Bronchial epithelial cell (primary cell): ENCODE measurements at regions not wholly inside any gene's neighbourhood (a gene's known extent, or its start where the extent isn't known, plus 50 kb on each side); places are given as distances from the start of the nearest gene placed in this dataset.

Experiments used
- DNase-seq: peaks from one replicate; pipeline ENCODE4 v3.0.0-alpha.2; 2010; ENCODE audit warnings: low read depth
- FAIRE-seq: peaks from 2 replicates; lab custom pipeline; 2011; peaks lifted over from hg19 to GRCh38; lab: Jason Lieb, UNC
- H3K27me3 ChIP-seq: 2 replicates; pipeline ENCODE4 v1.5.1; 2011; ENCODE audit warnings: low read length; ENCODE audit not compliant: control insufficient read depth, insufficient read depth
- H3K36me3 ChIP-seq: 2 replicates; pipeline ENCODE4 v1.5.1; 2011; ENCODE audit warnings: low read length; ENCODE audit not compliant: control insufficient read depth, insufficient read depth
- H3K4me3 ChIP-seq: 2 replicates; pipeline ENCODE4 v1.5.1; 2011; ENCODE audit warnings: mild to moderate bottlenecking, low read depth, low read length, control low read depth
- TF ChIP-seq, protein P1 (sequence below): IDR thresholded peaks from 2 replicates; pipeline ENCODE4 v1.5.1; 2011; ENCODE audit warnings: mild to moderate bottlenecking, moderate library complexity, low read length, control low read depth, inconsistent platforms; ENCODE audit not compliant: insufficient read depth, severe bottlenecking

DNA sequence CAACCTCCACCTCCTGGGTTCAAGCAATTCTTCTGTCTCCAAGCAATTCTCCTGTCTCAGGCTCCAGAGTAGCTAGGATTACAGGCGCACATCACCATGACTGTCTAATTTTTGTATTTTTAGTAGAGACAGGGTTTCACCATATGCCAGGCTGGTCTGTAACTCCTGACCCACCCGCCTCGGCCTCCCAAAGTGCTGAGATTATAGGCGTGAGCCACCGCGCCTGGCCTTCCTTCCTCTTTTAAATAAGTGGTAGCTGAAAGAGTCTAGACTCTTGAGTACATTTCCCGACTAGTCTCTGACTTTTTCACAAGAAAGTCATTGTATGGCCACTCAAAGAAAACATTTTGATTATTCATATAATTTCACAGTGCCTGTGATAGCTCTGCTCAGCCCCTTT is 636.2 kb upstream of the ANKRD30A start:
- Histone ChIP-seq H3K36me3 (no peaks in the 10 kb centered on the region), H3K27me3 (no peaks in the 10 kb centered on the region), H3K4me3 (no peak overlapping the region)
- FAIRE-seq (no peak), DNase-seq (no peak)
- TF ChIP-seq, protein P1, sequence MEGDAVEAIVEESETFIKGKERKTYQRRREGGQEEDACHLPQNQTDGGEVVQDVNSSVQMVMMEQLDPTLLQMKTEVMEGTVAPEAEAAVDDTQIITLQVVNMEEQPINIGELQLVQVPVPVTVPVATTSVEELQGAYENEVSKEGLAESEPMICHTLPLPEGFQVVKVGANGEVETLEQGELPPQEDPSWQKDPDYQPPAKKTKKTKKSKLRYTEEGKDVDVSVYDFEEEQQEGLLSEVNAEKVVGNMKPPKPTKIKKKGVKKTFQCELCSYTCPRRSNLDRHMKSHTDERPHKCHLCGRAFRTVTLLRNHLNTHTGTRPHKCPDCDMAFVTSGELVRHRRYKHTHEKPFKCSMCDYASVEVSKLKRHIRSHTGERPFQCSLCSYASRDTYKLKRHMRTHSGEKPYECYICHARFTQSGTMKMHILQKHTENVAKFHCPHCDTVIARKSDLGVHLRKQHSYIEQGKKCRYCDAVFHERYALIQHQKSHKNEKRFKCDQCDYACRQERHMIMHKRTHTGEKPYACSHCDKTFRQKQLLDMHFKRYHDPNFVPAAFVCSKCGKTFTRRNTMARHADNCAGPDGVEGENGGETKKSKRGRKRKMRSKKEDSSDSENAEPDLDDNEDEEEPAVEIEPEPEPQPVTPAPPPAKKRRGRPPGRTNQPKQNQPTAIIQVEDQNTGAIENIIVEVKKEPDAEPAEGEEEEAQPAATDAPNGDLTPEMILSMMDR, result no peak

DNA sequence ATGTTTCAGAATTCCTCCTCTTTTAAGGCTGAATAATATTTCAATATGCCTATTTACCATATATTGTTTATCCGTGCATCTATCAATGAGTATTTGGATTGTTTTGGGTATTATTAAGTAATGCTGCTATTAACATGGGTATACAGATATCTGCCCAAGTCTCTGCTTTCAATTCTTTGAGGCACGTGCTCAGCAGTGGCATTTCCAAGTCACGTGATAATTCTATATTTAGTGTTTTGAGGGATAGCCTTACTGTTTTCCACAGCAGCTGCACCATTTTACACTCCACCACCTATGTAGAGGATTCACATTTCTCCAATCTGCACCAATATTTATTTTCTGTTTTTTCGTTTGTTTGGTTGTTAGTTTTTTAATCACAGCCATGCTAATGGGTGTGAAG is 636.8 kb upstream of the ANKRD30A start:
- Histone ChIP-seq H3K27me3 (no peaks in the 10 kb centered on the region), H3K4me3 (no peak overlapping the region), H3K36me3 (no peaks in the 10 kb centered on the region)
- FAIRE-seq (no peak), DNase-seq (no peak)
- TF ChIP-seq, protein P1, result no peak

DNA sequence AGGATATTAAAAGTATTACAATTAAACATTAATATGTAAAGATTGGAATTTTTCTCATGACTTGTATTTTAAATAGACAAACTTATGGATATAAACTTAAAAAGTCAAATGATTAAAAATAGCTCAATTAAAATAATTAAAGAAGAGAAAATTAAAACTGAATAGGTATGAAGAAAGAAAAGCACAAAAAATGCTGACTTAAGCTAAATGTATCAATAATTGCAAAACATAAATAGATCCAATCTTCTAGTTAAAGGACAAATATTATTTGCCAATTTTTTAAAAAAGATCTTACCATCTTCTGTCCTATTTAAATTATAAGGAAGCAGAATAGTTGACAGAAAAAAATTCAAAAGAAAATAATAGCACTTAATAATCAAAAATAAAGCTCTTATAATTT is 646.3 kb upstream of the ANKRD30A start:
- no peak overlapping the region for H3K4me3 ChIP-seq
- H3K36me3 ChIP-seq, result no peaks in the 10 kb centered on the region
- TF ChIP-seq, protein P1, result no peak
- no peaks in the 10 kb centered on the region for H3K27me3 ChIP-seq
- FAIRE-seq, result no peak
- DNase-seq, result no peak

DNA sequence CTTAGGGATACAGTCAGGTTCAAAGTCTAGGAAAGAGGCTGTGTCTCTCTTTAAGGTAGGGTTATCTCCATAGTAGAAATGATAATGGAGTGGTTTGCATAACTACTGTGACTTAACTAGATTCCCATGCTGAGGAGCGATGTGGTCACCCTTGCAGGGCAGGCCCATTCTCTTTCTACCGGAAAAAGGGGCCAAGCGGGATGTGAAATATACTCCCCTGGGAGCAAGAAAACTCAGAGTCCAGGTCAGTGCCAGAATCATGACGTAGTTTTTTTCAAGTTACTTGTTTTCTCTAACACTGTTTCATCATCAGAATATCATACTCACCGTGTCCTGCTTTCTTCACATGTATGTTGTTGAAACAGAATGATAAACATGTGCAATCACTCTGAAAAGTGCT is 649.0 kb upstream of the ANKRD30A start:
- no peaks in the 10 kb centered on the region for H3K36me3 ChIP-seq
- TF ChIP-seq, protein P1, result no peak
- DNase-seq (no peak), FAIRE-seq (no peak)
- no peaks in the 10 kb centered on the region for H3K27me3 ChIP-seq
- H3K4me3 ChIP-seq, result no peak overlapping the region

DNA sequence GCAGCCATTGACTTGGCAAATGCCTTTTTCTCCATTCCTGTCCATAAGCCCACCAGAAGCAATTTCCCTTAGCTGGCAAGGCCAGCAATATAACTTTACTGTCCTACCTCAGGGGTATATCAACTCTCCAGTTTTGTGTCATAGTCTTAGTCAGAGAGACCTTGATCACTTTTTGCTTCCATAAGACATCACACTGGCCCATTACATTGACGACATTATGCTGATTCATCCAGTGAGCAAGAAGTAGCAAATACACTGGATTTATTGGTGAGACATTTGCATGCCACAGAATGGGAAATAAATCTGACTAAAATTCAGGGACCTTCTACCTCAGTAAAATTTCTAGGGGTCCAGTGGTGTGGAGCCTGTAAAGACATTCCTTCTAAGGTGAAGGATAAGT is 649.7 kb upstream of the ANKRD30A start:
- Histone ChIP-seq H3K4me3 (no peak overlapping the region), H3K27me3 (no peaks in the 10 kb centered on the region), H3K36me3 (no peaks in the 10 kb centered on the region)
- TF ChIP-seq, protein P1, result no peak
- FAIRE-seq, result no peak
- peak; percentile 57 for DNase-seq

DNA sequence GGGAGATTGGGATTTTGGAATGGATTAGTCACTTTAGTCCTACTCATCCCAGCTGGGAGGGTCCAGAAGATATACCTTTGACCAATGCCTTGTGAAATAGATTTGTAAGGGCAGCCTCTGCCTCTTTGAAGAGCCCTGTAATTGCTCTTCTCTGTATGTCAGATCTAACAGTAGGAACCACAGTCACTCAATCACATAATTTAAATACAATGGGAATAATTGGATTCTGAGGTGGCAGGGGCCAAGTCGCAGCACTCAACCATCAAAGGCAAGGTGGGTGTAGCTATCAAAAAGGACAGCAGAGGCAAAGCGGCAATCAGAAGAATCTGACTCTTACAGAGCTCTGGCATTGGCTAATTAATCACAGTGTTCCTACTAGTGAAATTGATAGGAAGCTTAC is 650.9 kb upstream of the ANKRD30A start:
- H3K4me3 ChIP-seq, result no peak overlapping the region
- DNase-seq (no peak), FAIRE-seq (no peak)
- no peaks in the 10 kb centered on the region for H3K36me3 ChIP-seq
- TF ChIP-seq, protein P1, result no peak
- H3K27me3 ChIP-seq, result no peaks in the 10 kb centered on the region
